NOMO-1 (cell line): ENCODE measurements at regions not wholly inside any gene's neighbourhood (a gene's known extent, or its start where the extent isn't known, plus 50 kb on each side); places are given as distances from the start of the nearest gene placed in this dataset.
"Not testable (repeated sequence)": the region's sequence is repeated elsewhere in the genome, so short reads cannot be mapped to it uniquely, and the experiment has no call there.

Experiments
- DNase-seq, 2 experiments: peaks; one replicate each; lab custom pipeline; 2025; ENCODE audit not compliant: unreplicated experiment in 2 of 2; lab: John Stamatoyannopoulos, UW

DNA sequence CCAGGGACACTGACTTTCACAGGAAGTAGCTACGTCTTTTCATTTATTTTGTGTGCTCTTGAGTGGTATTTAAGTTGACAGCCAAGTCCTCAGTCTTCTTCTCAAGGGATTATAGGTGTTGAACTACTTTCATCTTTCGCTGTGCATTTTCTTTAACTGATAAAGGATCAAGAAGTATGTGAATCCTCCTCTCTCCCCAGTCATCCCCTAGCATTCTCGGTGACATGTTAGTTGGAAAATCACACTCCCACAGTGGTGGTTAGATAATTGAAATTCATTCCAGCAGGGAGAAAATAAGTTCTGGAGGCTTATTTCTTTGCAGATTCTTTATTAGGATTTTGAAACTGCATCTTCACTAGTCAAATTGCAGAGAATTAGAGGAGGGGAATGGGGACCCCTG is 569.4 kb downstream of the MEI4 start:
- DNase-seq: no peak

- DNase-seq: no peak
Observed at GRCh38 chr6:78231002-78231401, 578.2 kb downstream of the MEI4 start.

GRCh38 chr6:78243519-78243918 is 590.7 kb downstream of the MEI4 start:
- no peak for DNase-seq

- DNase-seq: no peak
Observed at GRCh38 chr6:78251931-78252330, 599.1 kb downstream of the MEI4 start.

- DNase-seq: no peak
Observed at GRCh38 chr6:78253618-78254017, 600.8 kb downstream of the MEI4 start.

GRCh38 chr6:78259935-78260334 is 607.1 kb downstream of the MEI4 start:
- DNase-seq: no peak

DNA sequence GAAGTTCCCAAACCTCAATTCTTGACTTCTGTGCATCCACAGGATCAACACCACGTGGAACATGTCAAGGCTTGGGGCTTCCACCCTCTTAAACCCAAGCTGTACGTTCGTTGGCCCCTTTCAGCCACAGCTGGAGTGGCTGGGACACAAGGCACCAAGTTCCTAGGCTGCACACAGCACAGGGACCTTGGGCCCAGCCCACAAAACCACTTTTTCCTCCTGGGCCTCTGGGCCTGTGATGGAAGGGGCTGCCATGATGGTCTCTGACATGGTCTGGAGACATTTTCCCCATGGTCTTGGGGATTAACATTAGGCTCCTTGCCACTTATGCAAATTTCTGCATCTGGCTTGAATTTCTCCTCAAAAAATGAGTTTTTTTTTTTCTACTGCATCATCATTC is 606.9 kb upstream of the IRAK1BP1 start:
- not testable (repeated sequence) for DNase-seq

DNA sequence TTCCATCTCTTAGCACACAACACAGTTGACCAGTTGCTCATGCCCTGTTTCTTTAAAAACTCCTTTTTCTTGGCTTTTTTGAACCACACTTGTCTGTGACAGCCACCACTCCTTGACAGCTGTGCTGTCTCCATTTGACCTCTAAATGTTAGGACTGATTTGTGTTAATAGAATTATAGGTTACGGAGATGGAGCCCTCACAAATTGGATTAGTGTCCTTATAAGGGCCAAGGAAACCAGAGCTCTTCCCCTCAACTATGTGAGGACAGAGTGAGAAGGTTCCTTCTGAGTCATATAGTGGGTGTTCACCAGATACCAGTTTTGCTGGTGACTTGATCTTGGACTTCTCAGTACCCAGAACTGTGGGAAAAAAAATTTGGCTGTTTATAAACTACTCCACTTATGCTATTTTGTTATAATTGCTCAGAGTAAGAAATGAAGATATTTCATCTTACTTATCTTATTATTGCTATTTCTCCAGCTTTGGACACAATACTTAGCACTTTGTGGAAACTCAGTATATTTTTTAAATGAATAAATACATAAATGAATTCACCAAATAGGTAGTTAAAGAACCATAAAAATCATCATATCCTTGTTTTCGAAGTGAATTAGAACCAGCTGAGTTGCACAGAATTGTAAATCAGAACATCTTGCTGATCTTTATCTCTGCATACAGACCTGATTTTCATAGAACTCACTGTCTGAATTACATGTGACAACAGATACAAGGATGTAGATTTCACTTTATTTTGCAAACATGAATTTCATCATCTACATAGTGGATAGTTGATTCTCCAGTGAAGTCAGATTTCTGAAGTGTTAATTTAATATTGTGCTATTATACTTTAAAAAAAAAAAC is 598.5 kb upstream of the IRAK1BP1 start:
- DNase-seq: no peak

GRCh38 chr6:78300885-78301284 is 566.5 kb upstream of the IRAK1BP1 start:
- DNase-seq: no peak

- DNase-seq: no peak
Observed at GRCh38 chr6:78302411-78302810, 564.9 kb upstream of the IRAK1BP1 start.

DNA sequence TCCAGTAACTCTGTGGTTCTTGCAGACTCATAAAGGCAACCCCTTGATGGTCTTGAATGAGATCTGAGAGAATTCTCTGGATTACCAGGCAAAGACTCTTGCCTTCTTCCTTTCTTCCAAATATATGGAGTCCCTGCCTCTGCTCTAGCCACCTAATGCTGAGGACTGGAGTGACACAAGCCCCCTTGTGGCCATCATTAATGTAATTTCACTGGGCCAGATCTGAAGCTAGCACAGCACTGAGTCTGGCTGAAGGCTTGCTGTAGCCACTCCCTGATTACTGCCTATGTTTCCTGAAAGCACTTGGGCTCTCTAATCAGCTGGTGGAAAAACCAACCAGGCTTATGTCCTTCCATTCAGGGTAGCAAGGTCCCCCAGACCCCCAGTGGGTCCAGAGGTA is 559.3 kb upstream of the IRAK1BP1 start:
- no peak for DNase-seq

DNA sequence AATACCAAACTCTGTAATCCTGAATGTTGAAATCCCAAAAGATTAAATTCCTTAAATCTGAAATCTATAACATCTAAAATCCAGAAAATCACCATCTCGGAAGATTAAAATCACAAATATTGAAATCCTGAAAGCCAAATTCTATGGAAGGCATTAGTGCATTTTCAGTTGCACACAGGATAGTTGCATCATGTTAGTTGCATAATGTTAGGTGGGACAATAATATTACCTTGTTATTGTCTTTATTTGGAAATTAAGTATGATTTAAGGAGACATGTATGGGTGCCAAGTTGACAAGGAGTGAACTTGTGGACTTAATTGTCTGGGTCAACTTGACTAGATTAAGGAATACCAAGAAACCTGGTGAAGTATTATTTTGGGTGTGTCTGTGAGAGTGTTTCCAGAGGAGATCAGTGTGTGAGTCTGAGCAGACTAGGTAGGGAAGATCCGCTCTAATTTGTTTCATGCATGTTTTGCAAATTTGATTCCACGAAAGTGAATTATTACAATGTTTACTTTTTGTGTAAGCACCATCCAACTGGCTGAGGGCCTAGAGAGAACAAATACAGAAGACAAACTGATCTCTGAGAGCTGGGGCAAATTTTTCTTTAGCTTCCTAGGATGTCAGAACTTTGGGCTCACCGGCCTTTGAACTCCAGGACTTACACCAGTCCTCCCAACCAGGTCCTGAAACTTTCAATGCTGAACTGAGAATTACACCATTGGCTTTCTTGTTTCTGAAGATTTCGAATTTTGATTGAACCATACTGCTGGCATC is 545.1 kb upstream of the IRAK1BP1 start:
- DNase-seq: no peak

- no peak for DNase-seq
Observed at GRCh38 chr6:78324213-78324612, 543.1 kb upstream of the IRAK1BP1 start.

DNA sequence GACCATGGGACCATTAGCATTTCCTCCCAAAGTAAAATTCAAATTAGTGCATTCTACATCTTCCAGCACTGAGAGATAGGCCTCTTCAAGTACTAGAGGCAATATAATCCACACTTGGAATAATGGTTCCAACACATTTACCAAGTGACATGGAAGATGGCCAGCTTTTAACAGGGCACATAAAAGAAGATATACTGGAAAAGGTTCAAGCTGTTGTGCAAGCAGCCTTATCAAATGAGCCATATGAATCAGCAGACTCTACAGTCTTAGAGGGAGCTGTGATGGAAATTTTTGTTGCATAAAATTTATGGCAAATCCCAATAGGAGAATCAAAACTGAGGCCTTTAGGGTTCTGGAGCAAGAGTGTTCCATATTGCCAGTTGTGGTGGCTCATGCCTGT is 526.6 kb upstream of the IRAK1BP1 start:
- DNase-seq: no peak

GRCh38 chr6:78345882-78346281 is 521.5 kb upstream of the IRAK1BP1 start:
- no peak for DNase-seq

DNA sequence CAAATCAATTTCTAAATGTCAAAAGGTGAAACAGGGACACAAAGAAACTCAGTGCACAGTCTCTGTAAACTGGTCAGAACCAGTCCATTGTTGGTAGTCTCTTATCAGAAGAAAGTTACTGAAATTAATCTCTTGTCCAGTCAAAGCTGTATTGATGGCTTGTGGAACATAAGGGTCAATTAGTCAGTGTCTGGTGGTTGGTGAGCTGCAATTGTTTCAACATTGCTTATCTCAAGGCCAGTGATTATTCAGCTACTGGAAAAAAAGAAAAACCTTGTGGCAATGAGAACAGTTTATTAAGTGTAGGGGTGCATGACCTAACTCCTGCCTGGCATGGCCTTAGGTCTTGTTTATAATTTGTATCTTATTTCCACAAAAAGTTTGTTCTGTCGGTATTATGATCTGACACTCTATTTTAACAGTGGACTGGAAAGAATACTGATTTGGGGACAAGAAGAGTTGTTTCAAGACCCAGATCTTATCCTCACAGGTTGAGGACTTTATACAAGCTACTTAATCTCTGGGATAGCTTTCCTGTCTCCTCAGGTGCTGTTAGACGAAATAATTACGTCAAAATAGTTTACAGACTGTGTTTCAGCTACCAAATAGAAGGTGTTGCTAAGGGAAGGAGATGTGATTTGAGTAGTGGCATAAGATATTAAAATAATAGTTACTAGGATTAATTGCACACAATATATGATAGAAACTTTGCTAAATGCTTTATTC is 520.0 kb upstream of the IRAK1BP1 start:
- DNase-seq: no peak

DNA sequence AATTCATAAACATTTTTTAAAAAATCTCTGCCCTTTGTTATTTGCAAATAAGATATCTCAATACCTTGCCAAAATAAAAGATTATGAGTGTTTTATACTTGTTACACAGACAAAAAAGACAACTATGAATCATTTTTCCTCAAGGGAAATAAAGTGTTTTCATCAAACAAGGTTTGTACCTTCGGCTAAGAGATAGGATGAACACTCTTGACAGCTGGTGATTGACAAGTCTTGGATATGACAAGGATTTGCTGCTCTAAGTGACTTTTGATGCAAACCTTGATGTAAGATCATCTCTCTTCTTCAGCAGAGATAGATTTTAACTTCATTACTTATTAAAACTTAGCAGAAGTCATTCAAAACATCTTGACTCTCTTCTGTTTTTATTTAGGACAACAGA is 514.3 kb upstream of the IRAK1BP1 start:
- no peak for DNase-seq

GRCh38 chr6:78363688-78364087 is 503.7 kb upstream of the IRAK1BP1 start:
- DNase-seq: no peak

DNA sequence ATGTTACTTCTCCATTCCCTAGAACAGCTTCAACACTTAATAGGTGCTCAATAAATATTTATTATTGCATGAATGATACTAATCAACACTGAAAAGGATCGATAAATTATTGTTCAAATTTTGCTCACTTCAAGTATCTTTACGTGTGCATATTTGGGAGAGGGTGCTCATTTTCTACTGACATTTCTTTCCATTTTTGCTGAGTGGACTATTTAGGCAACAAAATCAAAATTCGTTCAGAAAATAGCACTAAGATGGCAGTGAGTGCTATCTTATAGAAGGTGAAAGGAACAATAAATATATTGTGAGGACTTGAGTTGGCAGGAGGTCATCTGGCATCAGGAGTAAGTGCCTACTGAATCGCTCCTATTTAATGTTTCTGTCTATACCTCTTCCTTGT is 501.9 kb upstream of the IRAK1BP1 start:
- no peak for DNase-seq

- DNase-seq: no peak
Observed at GRCh38 chr6:78377056-78377455, 490.3 kb upstream of the IRAK1BP1 start.

GRCh38 chr6:78379982-78380381 is 487.4 kb upstream of the IRAK1BP1 start:
- DNase-seq: no peak
